ENCODE measurements at regions not wholly inside any gene's neighbourhood (a gene's known extent, or its start where the extent isn't known, plus 50 kb on each side); places are given as distances from the start of the nearest gene placed in this dataset.
"Not testable (repeated sequence)": the region's sequence is repeated elsewhere in the genome, so short reads cannot be mapped to it uniquely, and the experiment has no call there.

DNA sequence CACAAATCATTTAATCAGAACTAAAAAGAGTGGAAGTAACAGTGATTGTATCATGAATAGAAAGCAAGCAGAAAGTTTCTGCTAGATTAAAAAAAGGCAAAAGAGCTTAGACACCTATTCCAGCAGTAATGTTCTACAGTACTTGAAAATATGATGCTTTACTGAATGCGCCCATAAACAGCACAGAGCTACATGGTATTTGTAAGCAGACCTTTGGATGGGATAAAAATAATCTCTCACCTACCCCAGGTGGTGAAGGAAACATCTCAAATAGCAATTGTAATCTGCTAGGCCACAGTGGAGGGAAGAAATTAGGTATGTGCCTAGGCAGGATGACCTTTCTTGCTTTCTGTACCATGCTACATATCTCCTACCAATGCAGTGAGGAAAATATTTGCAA is 280.9 kb upstream of the PRKX start:
- intact Hi-C loops (cut with DNase I), result no loop called here
- H3K4me3 ChIP-seq, result no peak overlapping the region
- DNase-seq (ENCODE audit: low spot score), result no peak
- no peaks in the 10 kb centered on the region for H3K4me1 ChIP-seq (replicated peaks)
- H3K27ac ChIP-seq, result no peak overlapping the region
- H3K9me3 ChIP-seq, result no peaks in the 10 kb centered on the region
- TF ChIP-seq POLR2AphosphoS5 (IDR thresholded peaks at IDR 0.05) (no peak), POLR2A (IDR thresholded peaks at IDR 0.05) (no peak)
- TF ChIP-seq, protein P1, sequence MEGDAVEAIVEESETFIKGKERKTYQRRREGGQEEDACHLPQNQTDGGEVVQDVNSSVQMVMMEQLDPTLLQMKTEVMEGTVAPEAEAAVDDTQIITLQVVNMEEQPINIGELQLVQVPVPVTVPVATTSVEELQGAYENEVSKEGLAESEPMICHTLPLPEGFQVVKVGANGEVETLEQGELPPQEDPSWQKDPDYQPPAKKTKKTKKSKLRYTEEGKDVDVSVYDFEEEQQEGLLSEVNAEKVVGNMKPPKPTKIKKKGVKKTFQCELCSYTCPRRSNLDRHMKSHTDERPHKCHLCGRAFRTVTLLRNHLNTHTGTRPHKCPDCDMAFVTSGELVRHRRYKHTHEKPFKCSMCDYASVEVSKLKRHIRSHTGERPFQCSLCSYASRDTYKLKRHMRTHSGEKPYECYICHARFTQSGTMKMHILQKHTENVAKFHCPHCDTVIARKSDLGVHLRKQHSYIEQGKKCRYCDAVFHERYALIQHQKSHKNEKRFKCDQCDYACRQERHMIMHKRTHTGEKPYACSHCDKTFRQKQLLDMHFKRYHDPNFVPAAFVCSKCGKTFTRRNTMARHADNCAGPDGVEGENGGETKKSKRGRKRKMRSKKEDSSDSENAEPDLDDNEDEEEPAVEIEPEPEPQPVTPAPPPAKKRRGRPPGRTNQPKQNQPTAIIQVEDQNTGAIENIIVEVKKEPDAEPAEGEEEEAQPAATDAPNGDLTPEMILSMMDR (IDR thresholded peaks at IDR 0.05), result no peak
- WGBS, result 91% methylated on average over 1 of the region's 1 CpG
- no peaks in the 10 kb centered on the region for H3K27me3 ChIP-seq (replicated peaks; ENCODE audit: insufficient read depth)
- H3K36me3 ChIP-seq, result no peaks in the 10 kb centered on the region

DNA sequence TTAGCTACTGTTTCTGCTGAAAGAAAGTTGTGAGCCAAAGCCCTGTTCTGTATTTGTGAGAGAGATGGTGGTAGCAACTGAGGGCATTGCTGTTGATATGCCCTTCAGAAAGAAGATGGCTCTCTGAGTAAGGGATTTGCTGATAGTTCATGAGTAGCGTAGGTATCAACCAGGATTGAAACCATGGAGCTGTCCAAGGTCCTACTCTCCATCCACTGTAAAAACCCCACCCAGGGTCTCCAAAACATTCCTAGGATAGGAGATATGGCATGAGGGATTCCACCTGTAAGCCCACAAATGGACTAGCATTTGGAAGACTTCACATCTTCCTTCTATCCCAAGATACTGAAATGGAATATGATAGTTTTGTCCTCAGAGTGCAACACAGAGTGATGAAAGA is 277.1 kb upstream of the PRKX start:
- DNase-seq (ENCODE audit: low spot score), result no peak
- intact Hi-C loops (cut with DNase I), result no loop called here
- no peaks in the 10 kb centered on the region for H3K9me3 ChIP-seq
- 43% methylated on average over 1 of the region's 1 CpG for WGBS
- H3K4me1 ChIP-seq (replicated peaks), result no peaks in the 10 kb centered on the region
- H3K36me3 ChIP-seq, result no peaks in the 10 kb centered on the region
- H3K4me3 ChIP-seq, result no peak overlapping the region
- TF ChIP-seq POLR2AphosphoS5 (IDR thresholded peaks at IDR 0.05), result no peak
- TF ChIP-seq, protein P1 (IDR thresholded peaks at IDR 0.05), result no peak
- TF ChIP-seq POLR2A (IDR thresholded peaks at IDR 0.05), result no peak
- no peaks in the 10 kb centered on the region for H3K27me3 ChIP-seq (replicated peaks; ENCODE audit: insufficient read depth)
- H3K27ac ChIP-seq, result no peak overlapping the region

DNA sequence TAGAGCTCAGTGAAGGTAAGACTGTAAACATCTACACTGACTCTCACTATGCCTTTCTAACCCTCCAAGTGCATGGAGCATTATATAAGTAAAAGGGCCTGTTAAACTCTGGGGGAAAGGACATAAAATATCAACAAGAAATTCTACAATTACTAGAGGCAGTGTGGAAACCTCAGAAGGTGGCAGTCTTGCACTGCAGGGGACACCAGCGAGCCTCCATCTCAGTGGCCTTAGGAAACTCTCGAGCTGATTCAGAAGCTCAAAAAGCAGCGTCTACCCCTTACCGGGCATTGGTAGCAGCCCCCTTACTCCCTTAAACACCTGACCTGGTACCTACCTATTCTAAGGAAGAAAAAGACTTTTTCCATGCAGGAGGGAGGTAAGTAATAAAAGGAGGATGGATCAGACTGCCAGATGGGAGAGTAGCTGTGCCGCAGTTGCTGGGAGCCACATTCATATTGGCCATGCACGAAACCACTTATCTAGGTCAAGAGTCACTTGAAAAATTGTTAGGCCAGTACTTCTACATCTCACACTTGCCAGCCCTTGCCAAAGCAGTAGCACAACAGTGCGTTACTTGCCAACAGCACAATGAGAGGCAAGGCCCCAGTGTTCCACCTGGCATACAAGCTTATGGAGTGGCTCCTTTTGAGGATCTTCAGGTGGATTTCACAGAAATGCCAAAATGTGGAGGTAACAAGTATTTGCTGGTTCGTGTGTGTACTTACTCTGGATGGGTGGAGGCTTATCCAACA is 258.8 kb upstream of the PRKX start:
- H3K4me1 ChIP-seq (replicated peaks); H3K36me3 ChIP-seq; H3K9me3 ChIP-seq; H3K27me3 ChIP-seq (replicated peaks; ENCODE audit: insufficient read depth); H3K27ac ChIP-seq; H3K4me3 ChIP-seq; intact Hi-C loops (cut with DNase I); DNase-seq (ENCODE audit: low spot score): not testable (repeated sequence)
- WGBS, result 69% methylated on average over 8 of the region's 8 CpGs

DNA sequence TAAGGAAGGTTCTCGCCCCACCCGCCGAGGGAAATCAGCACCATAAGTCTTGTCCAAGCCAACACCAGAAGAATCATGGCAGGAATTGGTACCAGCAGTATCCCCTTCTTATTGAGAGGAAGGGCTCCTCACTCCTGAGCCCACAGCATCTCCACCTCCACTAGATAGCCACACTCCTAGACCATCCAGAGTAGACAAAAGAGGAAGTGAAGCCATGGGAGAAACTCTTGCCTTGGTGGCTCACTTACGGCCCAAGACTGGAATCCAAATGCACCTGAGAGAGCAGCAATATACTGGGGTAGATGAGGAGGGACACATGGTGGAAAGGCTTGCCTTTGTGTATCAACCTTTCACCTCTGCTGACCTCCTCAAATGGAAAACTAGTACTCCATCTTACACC is 255.3 kb upstream of the PRKX start:
- WGBS, result 100% methylated on average over 1 of the region's 4 CpGs
- no peak overlapping the region for H3K27ac ChIP-seq
- no peaks in the 10 kb centered on the region for H3K4me1 ChIP-seq (replicated peaks)
- H3K9me3 ChIP-seq, result no peaks in the 10 kb centered on the region
- TF ChIP-seq POLR2A (IDR thresholded peaks at IDR 0.05) (no peak), POLR2AphosphoS5 (IDR thresholded peaks at IDR 0.05) (no peak)
- TF ChIP-seq, protein P1 (IDR thresholded peaks at IDR 0.05), result no peak
- intact Hi-C loops (cut with DNase I), result no loop called here
- no peaks in the 10 kb centered on the region for H3K27me3 ChIP-seq (replicated peaks; ENCODE audit: insufficient read depth)
- no peak overlapping the region for H3K4me3 ChIP-seq
- H3K36me3 ChIP-seq, result no peaks in the 10 kb centered on the region
- no peak for DNase-seq (ENCODE audit: low spot score)

DNA sequence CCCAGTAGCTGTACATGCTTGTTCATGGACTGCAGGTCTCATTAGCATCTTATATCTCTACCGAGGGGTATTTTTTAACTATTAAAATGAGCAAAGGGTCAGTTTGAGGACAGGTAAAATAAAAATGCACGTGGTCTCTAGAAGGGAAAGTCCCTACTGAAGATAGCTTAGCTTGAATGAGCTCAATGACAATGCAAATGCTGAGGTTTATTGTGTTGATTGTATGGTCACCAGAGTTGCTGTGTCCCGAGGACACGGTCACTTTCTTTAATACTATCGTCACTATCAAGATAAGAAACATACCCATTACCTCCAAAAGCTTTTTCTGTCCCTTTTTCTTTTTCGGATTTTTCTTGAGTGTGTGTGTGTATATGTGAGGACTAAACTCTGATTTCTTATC is 250.5 kb upstream of the PRKX start:
- DNase-seq (ENCODE audit: low spot score), result no peak
- H3K4me1 ChIP-seq (replicated peaks), result no peaks in the 10 kb centered on the region
- H3K9me3 ChIP-seq, result no peaks in the 10 kb centered on the region
- TF ChIP-seq POLR2AphosphoS5 (IDR thresholded peaks at IDR 0.05), result no peak
- TF ChIP-seq, protein P1 (IDR thresholded peaks at IDR 0.05), result no peak
- intact Hi-C loops (cut with DNase I), result no loop called here
- H3K36me3 ChIP-seq, result no peaks in the 10 kb centered on the region
- no peak overlapping the region for H3K4me3 ChIP-seq
- no peaks in the 10 kb centered on the region for H3K27me3 ChIP-seq (replicated peaks; ENCODE audit: insufficient read depth)
- WGBS, result 49% methylated on average over 6 of the region's 6 CpGs
- no peak overlapping the region for H3K27ac ChIP-seq
